Body of pancreas (tissue), 4 donors: ENCODE measurements at regions not wholly inside any gene's neighbourhood (a gene's known extent, or its start where the extent isn't known, plus 50 kb on each side); places are given as distances from the start of the nearest gene placed in this dataset.

Experiments used
- ATAC-seq: fragments of 150-250 bp; one replicate; pipeline ENCODE4 v1.9.1; 2016
- DNase-seq, 4 donors: peaks; one replicate each; pipeline ENCODE4 v3.0.0-alpha.2; 2019
- H3K27ac ChIP-seq, 4 donors: fragments of 200-600 bp; sonication (generic); 1 replicate in 3 of 4; 2 replicates in 1 of 4; pipeline versions ENCODE4 v1.5.1 to v1.6.1; 2016 to 2019; ENCODE audit warnings: mild to moderate bottlenecking in 1 of 4, mixed read lengths in 1 of 4, moderate library complexity in 1 of 4
- H3K27me3 ChIP-seq, 2 donors: fragments of 200-600 bp; sonication (generic); one replicate each; pipeline ENCODE4 v1.6.0; 2016; ENCODE audit warnings: mild to moderate bottlenecking in 1 of 2
- H3K36me3 ChIP-seq, 2 donors: fragments of 200-600 bp; sonication (generic); replicated peaks in 1 of 2; 2 replicates each; pipeline ENCODE4 v1.5.1; 2016; ENCODE audit warnings: low read depth in 2 of 2; ENCODE audit not compliant: insufficient read depth in 1 of 2
- H3K4me1 ChIP-seq: fragments of 200-600 bp; sonication (generic); one replicate; pipeline ENCODE4 v1.6.0; 2016
- H3K4me3 ChIP-seq, 2 donors: fragments of 200-600 bp; sonication (generic); 1 replicate in 1 of 2; 2 replicates in 1 of 2; pipeline ENCODE4 v1.5.1; 2016 to 2019
- H3K9me3 ChIP-seq, 3 donors: fragments of 200-600 bp; sonication (generic); 1 replicate in 2 of 3; 2 replicates in 1 of 3; pipeline ENCODE4 v1.5.1; 2016
- POLR2A ChIP-seq, 3 donors: fragments of 450-650 bp; IDR thresholded peaks; one replicate each; pipeline ENCODE4 v1.6.1; 2016; ENCODE audit warnings: antibody characterized with exemption in 3 of 3, mild to moderate bottlenecking in 2 of 3
- WGBS, 2 donors: methylation state at CpG; one replicate each; pipeline ENCODE4 v1.1.5; 2017; 5-methylcytosine and 5-hydroxymethylcytosine counted together
- intact Hi-C: fragments of 100-400 bp; cut with DNase I; formaldehyde crosslinking; loops from one replicate; pipeline ENCODE4 v1.15.1; 2023
- TF ChIP-seq, protein P1 (sequence below), 7 experiments: fragments of 450-650 bp in 4 of 7; fragments of 200-600 bp in 3 of 7; sonication (generic) in 3 of 7; IDR thresholded peaks; one replicate each; pipeline ENCODE4 v1.5.1; 2016 to 2019; ENCODE audit warnings: antibody characterized with exemption in 7 of 7

DNA sequence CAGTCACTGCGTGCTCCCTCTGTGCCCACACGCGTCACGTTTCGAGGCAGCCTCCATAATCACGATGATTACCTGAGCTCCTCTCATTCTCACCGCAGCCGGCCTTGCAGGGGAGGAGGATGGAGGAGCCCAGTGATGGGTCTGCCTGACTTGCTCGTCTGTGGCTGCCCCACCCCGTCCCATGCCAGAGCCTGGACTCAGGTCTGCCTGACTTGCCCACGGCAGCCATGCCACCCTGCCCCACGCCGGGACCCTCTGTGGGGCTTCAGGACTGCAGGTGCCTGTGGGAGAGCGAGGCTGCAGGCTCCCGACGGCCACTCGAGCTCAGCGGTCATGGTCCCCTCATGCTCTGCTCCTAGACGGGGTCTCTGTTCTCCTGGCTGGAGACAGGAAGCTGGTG is 1025.1 kb downstream of the BRD1 start:
- Histone ChIP-seq H3K9me3 (no peaks in the 10 kb centered on the region), H3K4me1 (no peaks in the 10 kb centered on the region), H3K36me3 (no peaks in the 10 kb centered on the region), H3K4me3 (no peak overlapping the region), H3K27ac (no peak overlapping the region), H3K27me3 (no peaks in the 10 kb centered on the region)
- ATAC-seq (no peak), DNase-seq (no peak)
- intact Hi-C loops: loop anchor here (5.0 kb wide), 1 partner anchor 50 kb away; no protein-coding TSS in a partner anchor
- TF ChIP-seq, protein P1, sequence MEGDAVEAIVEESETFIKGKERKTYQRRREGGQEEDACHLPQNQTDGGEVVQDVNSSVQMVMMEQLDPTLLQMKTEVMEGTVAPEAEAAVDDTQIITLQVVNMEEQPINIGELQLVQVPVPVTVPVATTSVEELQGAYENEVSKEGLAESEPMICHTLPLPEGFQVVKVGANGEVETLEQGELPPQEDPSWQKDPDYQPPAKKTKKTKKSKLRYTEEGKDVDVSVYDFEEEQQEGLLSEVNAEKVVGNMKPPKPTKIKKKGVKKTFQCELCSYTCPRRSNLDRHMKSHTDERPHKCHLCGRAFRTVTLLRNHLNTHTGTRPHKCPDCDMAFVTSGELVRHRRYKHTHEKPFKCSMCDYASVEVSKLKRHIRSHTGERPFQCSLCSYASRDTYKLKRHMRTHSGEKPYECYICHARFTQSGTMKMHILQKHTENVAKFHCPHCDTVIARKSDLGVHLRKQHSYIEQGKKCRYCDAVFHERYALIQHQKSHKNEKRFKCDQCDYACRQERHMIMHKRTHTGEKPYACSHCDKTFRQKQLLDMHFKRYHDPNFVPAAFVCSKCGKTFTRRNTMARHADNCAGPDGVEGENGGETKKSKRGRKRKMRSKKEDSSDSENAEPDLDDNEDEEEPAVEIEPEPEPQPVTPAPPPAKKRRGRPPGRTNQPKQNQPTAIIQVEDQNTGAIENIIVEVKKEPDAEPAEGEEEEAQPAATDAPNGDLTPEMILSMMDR (IDR thresholded peaks at IDR 0.05): no peak
- no peak for TF ChIP-seq POLR2A (IDR thresholded peaks at IDR 0.05)
- 55 to 73% methylated on average over 9 to 18 of the region's 19 CpGs for WGBS, 2 donors

DNA sequence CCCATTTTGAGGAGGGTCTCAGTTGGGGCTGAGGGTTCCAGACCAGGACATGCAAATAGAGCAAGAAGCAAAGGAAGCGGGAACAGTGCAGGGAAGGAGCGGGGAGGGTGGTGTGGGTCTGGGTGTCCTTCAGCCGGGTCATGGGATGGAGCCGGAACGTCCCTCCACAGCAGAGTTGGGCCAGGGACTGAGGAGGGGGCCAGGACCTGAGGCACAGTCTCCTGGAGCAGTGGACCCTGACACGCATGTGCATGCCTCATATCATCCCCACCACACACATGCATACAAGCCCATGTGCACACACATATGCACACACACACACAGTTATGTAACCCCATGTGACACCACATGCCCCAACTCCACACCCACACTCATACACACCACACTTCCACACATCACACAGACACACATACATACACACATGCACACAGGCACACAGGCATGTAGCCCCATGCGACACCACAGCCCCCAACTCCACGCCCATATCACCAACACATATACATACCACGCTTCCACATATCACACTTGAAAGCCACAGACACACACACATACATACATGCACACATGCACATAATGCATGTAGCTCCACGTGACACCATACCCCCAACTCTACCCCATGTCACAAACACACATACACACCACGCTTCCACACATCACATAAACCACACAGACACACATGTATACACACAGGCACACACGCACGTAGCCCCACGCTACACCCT is 1026.6 kb downstream of the BRD1 start:
- ATAC-seq (no peak), DNase-seq (no peak)
- Histone ChIP-seq H3K4me3 (no peak overlapping the region), H3K9me3 (no peaks in the 10 kb centered on the region), H3K36me3 (no peaks in the 10 kb centered on the region), H3K27ac (no peak overlapping the region), H3K4me1 (no peaks in the 10 kb centered on the region), H3K27me3 (no peaks in the 10 kb centered on the region)
- no peak for TF ChIP-seq POLR2A (IDR thresholded peaks at IDR 0.05)
- TF ChIP-seq, protein P1 (IDR thresholded peaks at IDR 0.05): no peak
- 71 to 72% methylated on average over 14 of the region's 14 CpGs for WGBS, 2 donors
- intact Hi-C loops: loop anchor here (5.0 kb wide), 1 partner anchor 49 kb away; no protein-coding TSS in a partner anchor

DNA sequence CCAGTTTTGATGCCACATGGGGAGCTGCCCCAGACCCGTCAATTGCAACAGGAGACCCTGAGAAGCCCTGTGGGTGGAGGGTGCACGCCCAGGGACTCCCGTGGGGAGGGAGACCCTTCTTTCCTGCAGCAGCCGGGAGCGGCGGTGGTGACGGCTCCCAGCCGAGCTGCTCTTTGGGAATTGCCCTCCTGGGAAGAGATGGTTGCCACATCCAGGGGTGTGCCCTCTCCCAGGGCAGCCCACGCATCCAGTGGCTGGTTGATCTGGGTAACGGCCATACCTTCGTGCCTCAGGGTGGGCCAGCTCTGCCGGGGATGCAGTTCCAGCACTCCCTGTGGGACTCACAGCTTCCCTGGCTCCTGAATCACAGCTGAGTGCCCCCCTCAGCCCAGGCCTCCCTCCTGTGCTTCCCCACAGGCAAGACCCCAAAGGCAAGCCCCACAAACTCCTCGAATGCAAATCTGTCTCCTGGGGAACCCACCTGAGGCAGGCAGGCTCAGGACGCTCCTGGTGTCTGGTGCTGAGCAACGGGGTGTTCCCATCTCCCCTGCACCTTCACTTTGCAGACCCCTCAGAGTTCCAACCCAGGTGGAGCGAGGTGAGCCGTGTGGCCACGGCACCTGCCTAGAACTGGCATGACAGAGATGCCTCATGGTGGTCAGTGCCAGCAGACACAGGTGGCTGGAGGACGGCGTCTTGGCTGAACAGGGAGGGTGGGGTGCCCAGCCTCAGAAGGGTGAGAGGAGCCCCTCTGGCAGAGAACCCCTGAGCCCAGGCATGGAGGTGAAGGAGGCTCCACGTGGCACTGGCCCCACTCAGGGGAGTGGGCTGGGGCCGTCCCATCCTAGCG is 1027.4 kb downstream of the BRD1 start:
- H3K4me1 ChIP-seq: no peaks in the 10 kb centered on the region
- H3K27ac ChIP-seq: no peak overlapping the region
- H3K4me3 ChIP-seq: no peak overlapping the region
- no peaks in the 10 kb centered on the region for H3K9me3 ChIP-seq
- no peaks in the 10 kb centered on the region for H3K36me3 ChIP-seq
- intact Hi-C loops: loop anchor here (5.0 kb wide), 1 partner anchor 48 kb away; no protein-coding TSS in a partner anchor
- 48 to 55% methylated on average over 8 to 22 of the region's 23 CpGs for WGBS, 2 donors
- H3K27me3 ChIP-seq: no peaks in the 10 kb centered on the region
- no peak for TF ChIP-seq POLR2A (IDR thresholded peaks at IDR 0.05)
- TF ChIP-seq, protein P1 (IDR thresholded peaks at IDR 0.05): no peak
- no peak for ATAC-seq
- no peak for DNase-seq

DNA sequence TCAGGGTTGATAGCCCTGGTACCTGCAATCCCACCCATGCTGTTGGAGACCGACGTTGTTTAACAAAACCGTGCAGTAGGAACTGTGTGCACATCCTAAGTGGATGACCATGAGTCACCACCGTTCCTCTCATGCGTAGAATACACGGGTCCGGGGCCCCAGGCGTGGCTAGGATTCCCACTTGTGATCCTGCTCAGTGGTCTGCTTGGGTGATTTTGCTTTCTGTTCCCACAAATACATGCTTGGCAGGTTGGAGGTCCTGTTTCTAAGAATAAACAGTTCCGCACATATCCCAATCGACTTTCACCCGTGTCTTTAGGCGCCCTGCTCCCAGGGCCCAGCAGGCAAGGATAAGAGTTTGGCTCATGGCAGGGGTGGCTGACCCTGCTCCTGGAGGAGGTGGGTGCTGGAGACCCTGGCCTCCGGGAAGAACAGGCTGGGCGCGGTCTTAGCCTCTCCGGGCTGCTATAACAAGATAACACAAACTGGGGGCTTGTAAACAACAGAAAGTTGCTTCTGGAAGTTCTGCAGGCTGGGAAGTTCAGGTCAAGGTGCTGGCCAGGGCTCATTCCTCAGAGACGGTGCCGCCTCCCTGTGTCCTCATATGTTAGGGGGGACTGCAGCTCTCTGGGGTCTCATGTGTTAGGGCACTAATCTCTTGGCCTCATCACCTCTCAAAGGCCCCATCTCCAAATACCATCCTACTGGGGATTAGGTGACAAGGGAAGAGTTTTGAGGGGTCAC is 1028.3 kb downstream of the BRD1 start:
- H3K4me1 ChIP-seq: no peaks in the 10 kb centered on the region
- WGBS, 2 donors: 67 to 70% methylated on average over 14 to 18 of the region's 18 CpGs
- ATAC-seq (no peak), DNase-seq (no peak)
- H3K36me3 ChIP-seq: no peaks in the 10 kb centered on the region
- H3K9me3 ChIP-seq: no peaks in the 10 kb centered on the region
- TF ChIP-seq, protein P1 (IDR thresholded peaks at IDR 0.05): no peak
- no peak for TF ChIP-seq POLR2A (IDR thresholded peaks at IDR 0.05)
- H3K27ac ChIP-seq: no peak overlapping the region
- no peak overlapping the region for H3K4me3 ChIP-seq
- no peaks in the 10 kb centered on the region for H3K27me3 ChIP-seq
- intact Hi-C loops: no loop called here
